Stomach (tissue), 8 donors: ENCODE measurements at regions not wholly inside any gene's neighbourhood (a gene's known extent, or its start where the extent isn't known, plus 50 kb on each side); places are given as distances from the start of the nearest gene placed in this dataset.

Experiments used
- DNase-seq, 2 donors: peaks; one replicate each; pipeline versions ENCODE4 v3.0.0 to v3.0.0-alpha.2; 2013 to 2019
- H3K27ac ChIP-seq, 5 donors: fragments of 200-600 bp in 4 of 5; sonication (generic) in 4 of 5; one replicate each; pipeline ENCODE4 v1.5.1; 2013 to 2019; ENCODE audit warnings: mild to moderate bottlenecking in 1 of 5, moderate library complexity in 1 of 5
- H3K27me3 ChIP-seq, 3 donors: fragments of 200-600 bp; sonication (generic); one replicate each; pipeline ENCODE4 v1.5.1; 2017 to 2019; ENCODE audit warnings: mixed run types in 1 of 3
- H3K36me3 ChIP-seq, 4 donors: fragments of 200-600 bp; sonication (generic); 1 replicate in 3 of 4; 2 replicates in 1 of 4; pipeline ENCODE4 v1.5.1; 2016 to 2019
- H3K4me1 ChIP-seq, 4 donors: fragments of 200-600 bp; sonication (generic); one replicate each; pipeline ENCODE4 v1.5.1; 2016 to 2019
- H3K4me3 ChIP-seq, 4 donors: fragments of 200-600 bp; sonication (generic) in 3 of 4; one replicate each; pipeline ENCODE4 v1.5.1; 2016 to 2019; ENCODE audit warnings: mild to moderate bottlenecking in 1 of 4
- H3K9me3 ChIP-seq, 4 donors: fragments of 200-600 bp; sonication (generic); one replicate each; pipeline ENCODE4 v1.5.1; 2016 to 2019
- CTCF ChIP-seq, 7 experiments: fragments of 450-650 bp in 4 of 7; fragments of 200-600 bp in 3 of 7; sonication (generic) in 3 of 7; IDR thresholded peaks; one replicate each; pipeline ENCODE4 v1.5.1; 2016 to 2019; ENCODE audit warnings: antibody characterized with exemption in 7 of 7, control low read depth in 2 of 7, mild to moderate bottlenecking in 1 of 7
- EP300 ChIP-seq: sonication (generic); formaldehyde crosslinking; IDR thresholded peaks from one replicate; pipeline ENCODE4 v1.6.1; 2017; ENCODE audit warnings: antibody characterized with exemption
- POLR2A ChIP-seq, 4 donors: fragments of 450-650 bp; IDR thresholded peaks; one replicate each; pipeline ENCODE4 v1.6.1; 2016; ENCODE audit warnings: antibody characterized with exemption in 4 of 4, control low read depth in 2 of 4, mild to moderate bottlenecking in 1 of 4, moderate library complexity in 1 of 4
- POLR2AphosphoS5 ChIP-seq, 3 donors: sonication (generic); formaldehyde crosslinking; IDR thresholded peaks; one replicate each; pipeline ENCODE4 v1.6.1; 2016; ENCODE audit warnings: antibody characterized with exemption in 3 of 3
- WGBS, 5 donors: extraction: QIAGEN DNeasy Blood & Tissue Kit in 3 of 5; methylation state at CpG; one replicate each; pipeline versions ENCODE4 v1.1.5 to v1.1.7; 2013 to 2018; 5-methylcytosine and 5-hydroxymethylcytosine counted together
- intact Hi-C: fragments of 100-400 bp; cut with DNase I; formaldehyde crosslinking; loops from one replicate; pipeline ENCODE4 v1.15.1; 2023; ENCODE audit warnings: low total_unique reads
- donor health status: healthy with polysubstance abuse.
- donor health status: Bipolar disorder and iron deficiency.
- donor health status: healthy.

- intact Hi-C loops, result no loop called here
- 62 to 82% (median 75%) methylated on average over 5 of the region's 5 CpGs for WGBS, 5 donors
- Histone ChIP-seq H3K4me1 (no peaks in the 10 kb centered on the region), H3K9me3 (peaks cover 0 to 6% (median 0%) of the 10 kb centered on the region in 4 donors), H3K36me3 (no peaks in the 10 kb centered on the region), H3K27me3 (peaks cover 0 to 8% (median 0%) of the 10 kb centered on the region in 3 donors), H3K27ac (no peak overlapping the region), H3K4me3 (no peak overlapping the region)
- no peak for DNase-seq
- no peak for TF ChIP-seq EP300
- no peak for TF ChIP-seq CTCF (IDR thresholded peaks at IDR 0.05)
- no peak for TF ChIP-seq POLR2AphosphoS5 (IDR thresholded peaks at IDR 0.05)
- no peak for TF ChIP-seq POLR2A (IDR thresholded peaks at IDR 0.05)
Measured at GRCh38 chr5:10140195-10140973, 109.3 kb downstream of the ATPSCKMT start.

DNA sequence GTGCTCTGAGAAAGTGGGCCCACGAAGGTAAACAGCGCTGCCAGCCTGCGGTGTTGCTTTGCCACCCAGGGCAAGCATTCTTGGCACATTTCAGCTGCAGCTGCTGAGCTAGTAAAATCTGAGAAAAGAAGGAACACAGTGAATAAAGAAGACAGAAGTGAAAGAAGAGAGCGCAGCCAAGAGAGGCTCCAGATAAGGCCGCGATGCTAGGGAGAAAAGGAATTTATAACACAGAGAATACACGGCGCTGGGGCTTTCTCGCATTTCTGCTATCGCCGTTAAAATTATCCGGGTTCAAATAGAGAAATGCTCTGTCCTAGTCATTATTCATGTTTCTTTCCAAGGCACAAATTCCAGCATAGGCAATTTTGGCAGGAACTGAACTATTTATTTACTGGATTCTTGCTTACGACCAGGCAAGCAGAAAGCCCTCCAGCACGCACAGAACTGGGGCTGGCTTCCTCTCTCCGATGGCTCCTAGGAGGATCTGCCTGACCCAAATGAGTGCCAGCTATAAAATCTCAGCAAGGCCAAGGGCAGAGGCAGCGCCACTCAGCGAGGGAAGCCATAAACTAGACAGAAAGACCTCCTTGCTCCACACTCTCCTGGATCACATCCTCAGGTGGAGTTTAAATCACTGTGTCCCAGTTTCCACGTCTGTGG, 111.2 kb downstream of the ATPSCKMT start:
- H3K4me3 ChIP-seq, result no peak overlapping the region
- no peaks in the 10 kb centered on the region for H3K4me1 ChIP-seq
- WGBS, 5 donors, result 74 to 82% (median 78%) methylated on average over 18 of the region's 18 CpGs
- no peak for TF ChIP-seq CTCF (IDR thresholded peaks at IDR 0.05)
- TF ChIP-seq POLR2AphosphoS5 (IDR thresholded peaks at IDR 0.05), result no peak
- TF ChIP-seq EP300, result no peak
- no peak for TF ChIP-seq POLR2A (IDR thresholded peaks at IDR 0.05)
- no peaks in the 10 kb centered on the region for H3K36me3 ChIP-seq
- H3K9me3 ChIP-seq, result no peaks in the 10 kb centered on the region
- H3K27ac ChIP-seq, result no peak overlapping the region
- H3K27me3 ChIP-seq, result peaks cover 0 to 8% (median 0%) of the 10 kb centered on the region in 3 donors
- intact Hi-C loops, result no loop called here
- DNase-seq, result peak in 1 of 2 donors; percentile 33

GRCh38 chr5:10133830-10134229, 115.9 kb downstream of the ATPSCKMT start:
- H3K9me3 ChIP-seq, result no peaks in the 10 kb centered on the region
- WGBS, 5 donors, result 47 to 75% (median 63%) methylated on average over 2 of the region's 2 CpGs
- intact Hi-C loops, result no loop called here
- no peaks in the 10 kb centered on the region for H3K36me3 ChIP-seq
- no peak overlapping the region for H3K27ac ChIP-seq
- H3K4me1 ChIP-seq, result no peaks in the 10 kb centered on the region
- no peak for TF ChIP-seq EP300
- TF ChIP-seq CTCF (IDR thresholded peaks at IDR 0.05), result no peak
- TF ChIP-seq POLR2AphosphoS5 (IDR thresholded peaks at IDR 0.05), result no peak
- TF ChIP-seq POLR2A (IDR thresholded peaks at IDR 0.05), result no peak
- no peak for DNase-seq
- no peak overlapping the region for H3K4me3 ChIP-seq
- H3K27me3 ChIP-seq, result no peaks in the 10 kb centered on the region

DNA sequence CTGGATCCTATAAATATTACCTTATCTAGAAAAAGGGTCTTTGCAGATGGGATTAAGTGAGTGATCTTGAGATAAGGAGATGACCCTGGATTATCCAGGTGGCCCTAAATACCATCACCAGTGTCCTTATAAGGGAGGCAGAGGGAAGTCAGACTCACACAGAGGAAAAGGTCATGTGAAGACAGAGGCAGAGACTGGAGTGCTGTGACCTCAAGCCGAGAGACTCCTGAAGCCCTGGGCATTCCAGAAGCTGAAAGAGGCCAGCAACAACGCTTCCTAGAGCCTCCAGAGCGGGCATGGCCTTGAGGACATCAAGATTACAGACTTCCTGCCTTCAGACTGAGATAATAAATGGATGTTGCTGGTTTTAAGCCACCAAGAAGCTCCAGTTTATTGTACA, 118.8 kb downstream of the ATPSCKMT start:
- no peak overlapping the region for H3K4me3 ChIP-seq
- no peak overlapping the region for H3K27ac ChIP-seq
- no peak for DNase-seq
- H3K36me3 ChIP-seq, result no peaks in the 10 kb centered on the region
- intact Hi-C loops, result no loop called here
- WGBS, 5 donors, result 22 to 51% (median 43%) methylated on average over 3 of the region's 3 CpGs
- H3K27me3 ChIP-seq, result no peaks in the 10 kb centered on the region
- TF ChIP-seq POLR2A (IDR thresholded peaks at IDR 0.05) (no peak), POLR2AphosphoS5 (IDR thresholded peaks at IDR 0.05) (no peak), CTCF (IDR thresholded peaks at IDR 0.05) (no peak), EP300 (no peak)
- no peaks in the 10 kb centered on the region for H3K4me1 ChIP-seq
- H3K9me3 ChIP-seq, result no peaks in the 10 kb centered on the region
